Skeletal muscle tissue (tissue), 3 donors: ENCODE measurements at regions not wholly inside any gene's neighbourhood (a gene's known extent, or its start where the extent isn't known, plus 50 kb on each side); places are given as distances from the start of the nearest gene placed in this dataset.

Experiments used
- H3K27ac ChIP-seq: one replicate; pipeline ENCODE4 v1.7.0; 2013; ENCODE audit warnings: mild to moderate bottlenecking, low read depth, low read length, inconsistent platforms
- H3K27me3 ChIP-seq, 3 donors: one replicate each; pipeline ENCODE4 v1.7.0; 2013; ENCODE audit warnings: low read length in 3 of 3; ENCODE audit not compliant: control insufficient read depth in 3 of 3, insufficient read depth in 3 of 3
- H3K36me3 ChIP-seq, 3 donors: one replicate each; pipeline ENCODE4 v1.7.0; 2013; ENCODE audit warnings: low read length in 3 of 3; ENCODE audit not compliant: control insufficient read depth in 3 of 3, insufficient read depth in 3 of 3
- H3K4me1 ChIP-seq, 3 donors: one replicate each; pipeline ENCODE4 v1.7.0; 2013; ENCODE audit warnings: low read length in 3 of 3, mild to moderate bottlenecking in 3 of 3; ENCODE audit not compliant: control insufficient read depth in 3 of 3, insufficient read depth in 3 of 3
- H3K4me3 ChIP-seq, 3 donors: one replicate each; pipeline ENCODE4 v1.7.0; 2013; ENCODE audit warnings: low read length in 3 of 3
- H3K9ac ChIP-seq, 3 donors: one replicate each; pipeline ENCODE4 v1.7.0; 2013; ENCODE audit warnings: low read length in 3 of 3, mild to moderate bottlenecking in 3 of 3, moderate library complexity in 2 of 3, low read depth in 1 of 3
- H3K9me3 ChIP-seq, 3 donors: one replicate each; pipeline ENCODE4 v1.7.0; 2013; ENCODE audit warnings: low read length in 3 of 3; ENCODE audit not compliant: control insufficient read depth in 3 of 3
- donor health status: Osteomylitis.

DNA sequence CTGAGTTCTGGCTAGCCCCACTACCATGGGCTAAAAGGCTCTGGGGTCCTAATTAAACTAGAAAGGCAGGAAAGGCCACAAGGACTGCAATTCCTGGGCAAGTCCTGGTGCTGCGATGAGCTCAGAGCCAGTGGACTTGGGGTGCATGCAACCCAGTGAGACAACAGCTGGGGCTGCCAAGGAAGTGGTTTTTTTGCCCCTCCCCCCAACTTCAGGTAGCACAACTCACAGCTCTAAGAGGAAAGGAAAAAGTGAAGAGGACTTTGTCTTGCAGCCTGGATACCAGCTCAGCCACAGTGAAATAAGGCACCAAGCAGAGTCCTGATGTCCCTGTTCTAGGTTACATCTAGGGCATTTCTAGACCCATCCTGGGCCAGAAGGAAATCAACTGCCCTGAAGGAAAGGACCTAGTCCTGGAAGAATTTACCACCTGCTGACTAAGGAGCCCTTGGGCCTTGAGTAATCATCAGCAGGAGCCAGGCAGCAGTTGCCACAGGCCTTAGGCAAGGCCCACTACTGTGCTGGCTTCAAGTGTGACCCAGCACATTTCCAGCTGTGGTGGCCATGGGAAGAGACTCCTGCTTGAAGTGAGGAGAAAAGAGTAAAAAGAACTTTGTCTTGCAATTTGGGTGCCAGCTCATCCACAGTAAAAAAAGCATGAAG, 358.4 kb downstream of the BTBD3 start:
- Histone ChIP-seq H3K36me3 (no peaks in the 10 kb centered on the region), H3K27me3 (no peaks in the 10 kb centered on the region), H3K4me3 (no peak overlapping the region), H3K9me3 (no peaks in the 10 kb centered on the region), H3K4me1 (no peaks in the 10 kb centered on the region), H3K9ac (no peak overlapping the region), H3K27ac (no peak overlapping the region)

DNA sequence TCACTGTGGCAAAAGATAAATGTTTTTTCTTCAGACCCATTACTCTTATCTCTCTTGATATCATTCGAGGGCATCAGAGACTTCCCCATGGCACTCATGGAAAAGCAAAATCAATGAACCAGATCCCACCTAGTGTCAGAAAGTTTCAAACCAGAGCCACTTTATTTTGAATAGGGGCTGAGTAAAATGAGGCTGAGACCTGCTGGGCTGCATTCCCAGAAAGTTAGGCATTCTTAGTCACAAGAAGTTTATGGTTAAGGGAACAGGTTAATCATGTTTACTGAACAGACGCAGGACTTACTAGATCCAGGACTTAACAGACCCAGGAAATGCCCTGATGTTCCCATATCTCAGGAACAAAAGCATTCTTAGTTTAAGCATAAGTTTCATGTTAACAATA, 369.9 kb downstream of the BTBD3 start:
- Histone ChIP-seq H3K4me1 (no peaks in the 10 kb centered on the region), H3K27ac (no peak overlapping the region), H3K27me3 (no peaks in the 10 kb centered on the region), H3K36me3 (no peaks in the 10 kb centered on the region), H3K9ac (no peak overlapping the region), H3K4me3 (no peak overlapping the region), H3K9me3 (no peaks in the 10 kb centered on the region)

DNA sequence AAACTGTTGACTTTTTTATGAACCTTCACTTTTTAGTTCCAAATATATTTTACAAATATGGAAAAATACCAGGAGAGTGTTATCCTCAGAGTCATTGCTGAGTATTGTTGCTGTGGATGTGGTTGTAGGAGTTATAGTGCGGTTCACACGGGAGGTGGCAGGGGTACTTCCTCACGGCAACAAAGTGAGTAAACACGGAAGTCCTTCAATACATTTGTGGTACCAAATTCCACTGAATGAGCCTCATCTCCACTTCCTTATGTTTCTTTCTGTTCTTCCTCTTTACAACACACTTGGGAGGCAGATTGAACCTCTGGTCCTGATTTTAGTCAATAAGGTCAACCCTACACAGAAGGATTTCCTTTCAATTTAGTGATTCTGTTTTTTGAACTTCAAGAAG, 371.8 kb downstream of the BTBD3 start:
- no peaks in the 10 kb centered on the region for H3K9me3 ChIP-seq
- no peak overlapping the region for H3K9ac ChIP-seq
- no peak overlapping the region for H3K27ac ChIP-seq
- H3K4me3 ChIP-seq = no peak overlapping the region
- H3K36me3 ChIP-seq = no peaks in the 10 kb centered on the region
- H3K27me3 ChIP-seq = no peaks in the 10 kb centered on the region
- no peaks in the 10 kb centered on the region for H3K4me1 ChIP-seq

- Histone ChIP-seq H3K9me3 (no peaks in the 10 kb centered on the region), H3K27me3 (no peaks in the 10 kb centered on the region), H3K9ac (no peak overlapping the region), H3K36me3 (no peaks in the 10 kb centered on the region), H3K27ac (no peak overlapping the region), H3K4me3 (no peak overlapping the region), H3K4me1 (no peaks in the 10 kb centered on the region)
Observed at GRCh38 chr20:12291386-12291785, 373.7 kb downstream of the BTBD3 start.

DNA sequence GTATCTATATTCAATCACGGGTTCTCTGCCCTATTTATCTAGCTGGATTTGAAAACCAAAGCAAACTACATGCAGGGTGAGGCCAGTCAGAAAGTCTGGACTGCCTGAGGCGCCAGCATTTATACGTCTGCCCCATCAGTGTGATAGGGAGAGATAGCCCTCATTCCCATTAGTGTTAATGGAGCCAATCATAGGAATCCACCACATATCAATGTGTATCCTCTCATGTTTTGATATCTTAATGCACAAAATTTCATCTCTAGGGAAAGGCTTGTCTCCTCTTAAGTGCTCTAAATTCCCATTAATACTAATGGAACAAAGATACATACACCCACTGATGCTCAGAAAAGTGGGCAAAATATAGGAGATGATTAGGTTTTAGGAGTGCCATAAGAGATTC, 376.2 kb downstream of the BTBD3 start:
- H3K4me1 ChIP-seq = no peaks in the 10 kb centered on the region
- no peak overlapping the region for H3K9ac ChIP-seq
- H3K27ac ChIP-seq = no peak overlapping the region
- H3K4me3 ChIP-seq = no peak overlapping the region
- no peaks in the 10 kb centered on the region for H3K36me3 ChIP-seq
- no peaks in the 10 kb centered on the region for H3K27me3 ChIP-seq
- H3K9me3 ChIP-seq = peaks cover 0 to 4% (median 0%) of the 10 kb centered on the region in 3 donors

DNA sequence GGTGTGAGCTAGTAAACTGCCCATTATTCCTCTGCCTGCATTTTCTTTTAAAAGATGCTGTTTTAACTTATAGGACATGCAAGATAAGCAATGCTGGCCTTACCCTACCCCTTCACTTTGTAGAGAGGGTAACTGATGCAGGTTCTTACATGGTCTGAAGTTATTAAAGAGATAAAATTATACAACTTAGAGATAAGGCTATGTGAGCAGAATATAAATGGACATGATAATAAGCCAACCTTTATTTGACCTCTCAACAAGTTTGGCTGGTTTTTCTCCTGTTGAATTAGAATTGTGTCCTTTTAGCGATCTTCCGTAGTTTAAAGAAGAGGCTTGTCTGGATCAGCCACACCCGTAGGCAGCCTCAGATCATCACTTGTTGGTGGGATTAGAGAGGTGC, 377.0 kb downstream of the BTBD3 start:
- Histone ChIP-seq H3K4me1 (no peaks in the 10 kb centered on the region), H3K27me3 (no peaks in the 10 kb centered on the region), H3K9me3 (peaks cover 0 to 4% (median 0%) of the 10 kb centered on the region in 3 donors), H3K27ac (no peak overlapping the region), H3K4me3 (no peak overlapping the region), H3K9ac (no peak overlapping the region), H3K36me3 (no peaks in the 10 kb centered on the region)

DNA sequence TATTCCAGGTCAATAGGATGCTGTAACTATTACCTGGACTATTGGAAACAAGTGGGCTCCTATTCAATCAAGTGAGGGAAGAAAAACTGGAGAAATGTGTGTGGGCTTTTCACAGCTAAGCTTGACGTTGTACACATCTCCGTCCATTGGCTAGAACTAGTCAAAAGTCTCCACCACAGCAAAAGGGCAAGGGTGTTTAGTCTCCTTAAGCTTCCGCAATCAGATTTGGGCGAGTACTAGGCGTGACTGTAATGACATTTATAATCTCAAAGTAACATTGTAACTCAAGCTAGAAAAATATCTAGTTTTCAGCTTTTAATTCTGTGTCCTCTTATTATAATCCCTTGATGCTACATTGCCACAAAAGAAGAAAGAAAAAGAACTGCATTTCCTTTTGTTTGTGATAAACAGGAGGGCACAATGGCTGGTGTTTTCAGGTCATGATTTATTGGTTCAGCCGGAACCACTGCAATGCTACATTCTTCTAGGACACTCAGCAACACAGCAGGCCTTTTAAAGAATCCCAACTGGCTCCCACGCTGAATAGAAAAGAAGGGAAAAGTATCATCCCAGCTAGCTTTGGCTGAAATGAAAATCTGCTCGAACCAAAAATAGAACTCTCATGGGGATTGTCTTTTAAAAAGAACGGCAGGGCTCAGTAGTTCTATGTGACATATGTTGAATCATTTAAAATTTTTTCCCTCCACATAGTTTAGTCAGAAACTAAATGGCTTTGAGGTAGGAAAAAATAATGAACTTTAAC, 387.7 kb downstream of the BTBD3 start:
- H3K27ac ChIP-seq = no peak overlapping the region
- no peaks in the 10 kb centered on the region for H3K27me3 ChIP-seq
- H3K4me1 ChIP-seq = peaks cover 0 to 4% (median 0%) of the 10 kb centered on the region in 3 donors
- no peak overlapping the region for H3K9ac ChIP-seq
- no peaks in the 10 kb centered on the region for H3K36me3 ChIP-seq
- H3K4me3 ChIP-seq = no peak overlapping the region
- no peaks in the 10 kb centered on the region for H3K9me3 ChIP-seq

GRCh38 chr20:12306107-12306506, 388.4 kb downstream of the BTBD3 start:
- Histone ChIP-seq H3K27me3 (no peaks in the 10 kb centered on the region), H3K9me3 (no peaks in the 10 kb centered on the region), H3K4me3 (no peak overlapping the region), H3K27ac (no peak overlapping the region), H3K36me3 (no peaks in the 10 kb centered on the region), H3K9ac (no peak overlapping the region), H3K4me1 (peaks cover 0 to 7% (median 0%) of the 10 kb centered on the region in 3 donors)

GRCh38 chr20:12311094-12311865, 393.6 kb downstream of the BTBD3 start:
- no peak overlapping the region for H3K9ac ChIP-seq
- no peak overlapping the region for H3K4me3 ChIP-seq
- peaks cover 0 to 3% (median 0%) of the 10 kb centered on the region in 3 donors for H3K4me1 ChIP-seq
- no peaks in the 10 kb centered on the region for H3K27me3 ChIP-seq
- H3K9me3 ChIP-seq = no peaks in the 10 kb centered on the region
- H3K27ac ChIP-seq = no peak overlapping the region
- no peaks in the 10 kb centered on the region for H3K36me3 ChIP-seq

- Histone ChIP-seq H3K4me1 (peaks cover 0 to 3% (median 0%) of the 10 kb centered on the region in 3 donors), H3K27me3 (no peaks in the 10 kb centered on the region), H3K27ac (no peak overlapping the region), H3K9ac (no peak overlapping the region), H3K4me3 (no peak overlapping the region), H3K9me3 (no peaks in the 10 kb centered on the region), H3K36me3 (no peaks in the 10 kb centered on the region)
Observed at GRCh38 chr20:12315652-12316051, 398.0 kb downstream of the BTBD3 start.
